ENCODE measurements at regions not wholly inside any gene's neighbourhood (a gene's known extent, or its start where the extent isn't known, plus 50 kb on each side); places are given as distances from the start of the nearest gene placed in this dataset.

DNA sequence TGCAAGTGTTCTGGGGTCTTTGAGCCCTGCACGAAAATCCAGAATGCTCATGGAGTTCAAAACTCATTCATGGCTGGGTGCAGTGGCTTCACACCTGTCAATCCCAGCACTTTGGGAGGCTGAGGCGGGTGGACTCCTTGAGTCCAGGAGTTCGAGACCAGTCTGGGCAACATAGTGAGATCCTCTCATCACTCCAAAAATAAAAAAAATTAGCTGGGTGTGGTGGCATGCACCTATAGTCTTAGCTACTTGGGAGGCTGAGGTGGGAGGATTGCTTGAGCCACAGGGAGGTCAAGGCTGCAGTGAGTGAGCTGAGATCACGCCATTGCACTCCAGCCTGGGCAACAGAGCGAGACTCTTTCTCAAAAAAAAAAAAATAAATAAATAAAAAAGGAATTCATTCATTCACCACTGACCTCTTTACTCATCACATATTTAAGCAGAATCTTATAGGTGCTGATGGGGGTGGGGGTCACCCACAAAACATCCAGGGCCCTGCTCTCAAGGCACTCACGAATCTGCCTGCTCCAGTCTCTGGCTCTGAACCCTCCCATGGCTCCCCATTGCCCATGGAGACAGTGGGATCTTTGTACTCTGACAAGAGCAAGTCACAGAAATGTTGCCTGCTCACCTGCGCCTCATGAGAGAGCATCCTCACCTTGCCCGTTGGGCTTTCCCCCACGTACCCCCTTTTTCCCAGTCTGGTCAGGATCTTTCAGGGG lies 76.7 kb upstream of the IER5L start:
- in situ Hi-C loops (cut with MboI; ENCODE audit: low sequenced_read_pairs) = no loop called here

- in situ Hi-C loops (cut with MboI; ENCODE audit: low sequenced_read_pairs) = no loop called here
These were observed 75.8 kb upstream of the IER5L start for GRCh38 chr9:129253803-129254381.

- in situ Hi-C loops (cut with MboI; ENCODE audit: low sequenced_read_pairs) = no loop called here
These were observed 75.1 kb upstream of the IER5L start for GRCh38 chr9:129252937-129253802.

GRCh38 chr9:129250786-129251185 lies 72.7 kb upstream of the IER5L start:
- in situ Hi-C loops (cut with MboI; ENCODE audit: low sequenced_read_pairs) = no loop called here

GRCh38 chr9:129247285-129248153 lies 69.5 kb upstream of the IER5L start:
- in situ Hi-C loops (cut with MboI; ENCODE audit: low sequenced_read_pairs) = no loop called here

DNA sequence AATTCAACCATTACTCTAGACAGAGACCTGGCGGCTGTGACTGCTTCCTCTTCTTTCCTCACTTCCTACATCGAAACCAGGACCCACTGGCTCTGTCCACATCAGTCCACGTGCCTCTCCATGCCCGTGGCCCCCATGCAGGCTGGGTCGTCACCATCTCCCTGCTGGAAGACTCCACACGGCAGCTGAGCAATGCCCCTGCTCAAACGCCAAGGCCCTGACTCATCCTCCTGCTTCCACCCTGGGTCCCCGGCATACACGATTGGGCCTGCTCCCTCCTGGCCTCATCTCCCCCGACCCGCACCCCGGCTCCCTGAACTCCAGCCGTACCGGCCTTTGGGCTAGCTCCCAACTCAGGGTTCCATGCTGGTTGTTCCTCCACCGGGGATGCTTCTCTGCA lies 67.2 kb upstream of the IER5L start:
- in situ Hi-C loops (cut with MboI; ENCODE audit: low sequenced_read_pairs) = no loop called here

- in situ Hi-C loops (cut with MboI; ENCODE audit: low sequenced_read_pairs) = no loop called here
These were observed 65.0 kb upstream of the IER5L start for GRCh38 chr9:129242971-129243561.

DNA sequence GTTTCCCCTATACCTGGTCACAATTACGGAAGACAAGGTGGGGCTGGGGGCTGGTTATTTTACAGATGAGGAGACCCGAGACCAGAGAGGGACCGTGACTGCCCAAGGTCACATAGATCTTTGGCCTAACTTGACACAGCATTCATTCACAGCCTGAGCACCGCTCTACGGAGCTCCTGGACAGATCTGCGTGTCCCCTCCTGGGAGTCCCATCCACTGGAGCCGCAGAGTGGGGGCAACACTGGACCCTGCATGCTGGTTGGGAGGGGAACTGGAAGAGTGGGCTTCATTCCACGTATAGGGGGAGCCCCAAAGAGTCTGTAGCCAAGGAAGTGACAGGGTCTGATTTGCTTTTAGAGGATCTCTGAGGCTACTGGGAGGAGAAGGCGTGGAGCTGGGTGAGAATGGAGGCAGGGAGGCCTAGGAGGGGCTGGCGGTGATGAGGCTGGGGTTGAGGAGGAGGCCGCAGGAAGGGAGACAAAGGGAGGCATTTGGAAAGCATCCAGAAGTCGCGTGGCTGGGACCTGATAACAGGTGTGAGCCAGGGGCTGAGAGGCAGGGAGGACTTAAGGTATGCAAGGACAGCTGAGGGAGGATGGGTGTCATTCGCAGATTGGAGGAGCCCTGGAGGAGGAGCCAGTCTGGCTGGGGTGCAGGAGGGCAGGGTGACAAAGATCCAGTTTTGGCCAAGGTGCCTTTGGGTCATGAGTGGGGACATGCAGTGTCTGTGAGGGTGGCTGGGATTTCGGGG lies 64.3 kb upstream of the IER5L start:
- in situ Hi-C loops (cut with MboI; ENCODE audit: low sequenced_read_pairs) = no loop called here

GRCh38 chr9:129241725-129242124 lies 63.7 kb upstream of the IER5L start:
- in situ Hi-C loops (cut with MboI; ENCODE audit: low sequenced_read_pairs) = no loop called here

GRCh38 chr9:129240581-129241211 lies 62.6 kb upstream of the IER5L start:
- in situ Hi-C loops (cut with MboI; ENCODE audit: low sequenced_read_pairs) = no loop called here

- in situ Hi-C loops (cut with MboI; ENCODE audit: low sequenced_read_pairs) = no loop called here
These were observed 62.0 kb upstream of the IER5L start for GRCh38 chr9:129239946-129240490.

- in situ Hi-C loops (cut with MboI; ENCODE audit: low sequenced_read_pairs) = no loop called here
These were observed 59.7 kb upstream of the IER5L start for GRCh38 chr9:129237803-129238202.

GRCh38 chr9:129237164-129237611 lies 59.1 kb upstream of the IER5L start:
- in situ Hi-C loops (cut with MboI; ENCODE audit: low sequenced_read_pairs) = no loop called here

DNA sequence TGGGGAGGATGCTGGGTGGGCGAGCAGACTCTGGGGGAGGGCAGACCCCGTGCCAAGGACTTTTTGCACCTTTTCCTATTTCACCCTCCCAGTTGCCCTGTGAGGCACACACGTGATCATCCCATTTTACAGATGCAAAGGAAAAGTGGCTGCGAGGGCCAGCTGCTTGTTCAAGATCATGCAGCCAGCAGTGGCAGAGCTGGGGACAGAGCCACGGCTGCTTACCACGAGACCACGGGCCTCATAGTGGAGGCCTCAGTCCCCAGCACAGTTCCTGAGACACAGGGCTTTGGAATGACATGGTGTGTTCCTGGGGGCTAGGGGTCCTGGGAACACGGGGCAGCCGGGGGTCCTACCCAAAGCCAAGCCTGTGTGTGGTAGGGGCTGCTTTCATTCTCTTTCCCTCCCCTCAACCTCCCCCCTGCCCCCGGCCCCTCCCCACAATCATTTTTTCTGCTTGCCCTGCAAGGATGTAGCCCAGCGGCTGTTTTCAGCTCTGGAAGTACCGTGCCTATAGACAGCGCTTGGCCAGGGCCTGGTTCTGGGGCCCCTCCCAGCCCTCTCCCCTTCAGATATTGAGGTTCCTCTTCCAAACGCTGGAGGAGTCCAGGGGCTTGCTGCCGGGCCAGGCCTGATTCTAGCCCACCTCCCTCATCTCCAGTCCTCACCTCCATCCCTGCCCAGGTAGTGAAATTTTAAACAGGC lies 58.5 kb upstream of the IER5L start:
- in situ Hi-C loops (cut with MboI; ENCODE audit: low sequenced_read_pairs) = no loop called here

- in situ Hi-C loops (cut with MboI; ENCODE audit: low sequenced_read_pairs) = no loop called here
These were observed 57.9 kb upstream of the IER5L start for GRCh38 chr9:129235931-129236331.

DNA sequence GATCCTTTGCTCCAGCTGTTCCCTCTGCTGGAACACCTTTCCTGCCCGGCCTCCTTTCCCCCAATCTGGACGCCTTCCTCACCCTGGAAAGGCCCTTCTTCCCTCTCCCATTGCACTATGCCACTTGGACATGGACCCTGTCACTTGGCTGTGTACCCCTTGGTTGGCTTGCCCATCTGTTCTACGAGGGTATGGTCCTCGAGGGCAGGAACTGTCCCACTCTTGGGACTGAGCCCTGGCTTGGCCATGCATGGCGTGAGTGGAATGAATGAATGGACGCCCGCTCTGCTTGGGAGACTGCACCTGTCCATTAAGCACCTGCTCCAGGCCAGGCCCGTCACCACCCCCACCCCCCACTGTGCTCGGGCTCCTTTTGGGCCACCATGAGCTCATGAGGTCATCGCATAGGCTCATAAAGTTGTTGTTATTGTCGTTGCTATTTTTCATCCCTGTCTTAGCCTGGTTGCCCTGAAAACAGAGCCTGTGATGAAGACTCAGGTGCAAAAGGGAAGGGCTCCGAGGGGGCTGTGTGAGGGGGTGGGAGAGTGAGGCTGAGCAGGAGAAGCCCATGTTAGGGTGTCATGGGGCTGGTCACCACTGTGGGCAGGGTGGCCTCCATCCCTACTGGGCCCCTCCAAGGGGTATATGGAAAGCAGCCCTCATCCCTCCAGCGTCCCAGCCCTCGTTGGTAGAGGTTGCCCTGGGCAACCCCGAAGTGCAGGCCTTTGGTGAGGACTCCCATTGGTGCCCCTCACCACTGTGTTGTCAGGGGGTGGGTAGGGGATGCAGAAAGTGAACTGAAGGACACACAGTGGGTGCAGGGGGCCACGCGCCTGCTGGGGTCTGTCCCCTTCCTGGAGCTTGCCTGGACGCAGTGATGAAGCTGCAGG lies 57.2 kb upstream of the IER5L start:
- in situ Hi-C loops (cut with MboI; ENCODE audit: low sequenced_read_pairs) = no loop called here

DNA sequence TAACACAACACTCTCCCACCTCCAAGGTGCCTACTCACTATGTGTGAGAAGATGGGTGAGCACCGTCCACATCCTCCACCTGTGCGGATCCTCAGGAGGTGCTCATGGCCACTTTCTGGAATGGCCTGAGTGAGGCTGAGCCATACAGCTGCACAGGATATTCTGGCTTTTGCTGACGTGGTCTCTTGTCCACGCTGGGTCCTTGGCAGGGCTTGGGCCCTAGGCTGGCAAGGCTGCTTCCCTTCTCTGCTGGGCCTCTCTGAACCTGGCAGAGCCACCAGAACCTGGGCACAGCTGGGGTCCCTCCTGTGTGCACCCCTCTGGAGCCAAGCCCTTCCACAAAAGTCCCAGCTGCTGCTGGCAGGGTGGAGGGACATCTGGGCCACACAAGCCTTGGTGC lies 56.4 kb upstream of the IER5L start:
- in situ Hi-C loops (cut with MboI; ENCODE audit: low sequenced_read_pairs) = no loop called here

Data from HL-60/S4 treated with retinoic acid at 250 ng/mL for 4 days and 3 days (cell line).